Upper lobe of left lung (tissue), 6 donors: ENCODE measurements at regions not wholly inside any gene's neighbourhood (a gene's known extent, or its start where the extent isn't known, plus 50 kb on each side); places are given as distances from the start of the nearest gene placed in this dataset.

Experiments
- ATAC-seq, 2 donors: fragments of 200-7000 bp; cut with Tn5 transposase; one replicate each; pipeline ENCODE4 v1.9.1; 2022; ENCODE audit warnings: mild to moderate bottlenecking in 2 of 2, moderate library complexity in 2 of 2; ENCODE audit not compliant: low FRiP score in 2 of 2
- DNase-seq, 2 donors: peaks; one replicate each; pipeline ENCODE4 v3.0.0-alpha.2; 2019 to 2020
- H3K27ac ChIP-seq, 4 donors: fragments of 200-600 bp; sonication (generic); one replicate each; pipeline ENCODE4 v1.5.1; 2016 to 2019
- H3K27me3 ChIP-seq, 4 donors: fragments of 200-600 bp; sonication (generic); one replicate each; pipeline ENCODE4 v1.5.1; 2017 to 2019
- H3K36me3 ChIP-seq, 4 donors: fragments of 200-600 bp; sonication (generic); one replicate each; pipeline ENCODE4 v1.5.1; 2016 to 2019
- H3K4me1 ChIP-seq, 4 donors: fragments of 200-600 bp; sonication (generic); one replicate each; pipeline ENCODE4 v1.5.1; 2018 to 2019
- H3K4me3 ChIP-seq, 4 donors: fragments of 200-600 bp; sonication (generic); one replicate each; pipeline ENCODE4 v1.5.1; 2017 to 2019; ENCODE audit warnings: mild to moderate bottlenecking in 2 of 4, moderate library complexity in 1 of 4
- H3K9me3 ChIP-seq, 4 donors: fragments of 200-600 bp; sonication (generic); one replicate each; pipeline ENCODE4 v1.5.1; 2018 to 2019
- CTCF ChIP-seq, 6 experiments: fragments of 450-650 bp in 4 of 6; fragments of 200-600 bp in 2 of 6; sonication (generic) in 2 of 6; IDR thresholded peaks; one replicate each; pipeline ENCODE4 v1.5.1; 2016 to 2019; ENCODE audit warnings: antibody characterized with exemption in 6 of 6
- EP300 ChIP-seq, 4 donors: sonication (generic); formaldehyde crosslinking; IDR thresholded peaks; one replicate each; pipeline ENCODE4 v1.5.1; 2017; ENCODE audit warnings: antibody characterized with exemption in 4 of 4, control low read depth in 2 of 4
- POLR2A ChIP-seq, 4 donors: fragments of 450-650 bp; IDR thresholded peaks; one replicate each; pipeline ENCODE4 v1.5.1; 2016 to 2017; ENCODE audit warnings: antibody characterized with exemption in 4 of 4, mild to moderate bottlenecking in 2 of 4
- POLR2AphosphoS5 ChIP-seq, 2 donors: sonication (generic); formaldehyde crosslinking; IDR thresholded peaks; one replicate each; pipeline ENCODE4 v1.5.1; 2017; ENCODE audit warnings: antibody characterized with exemption in 2 of 2
- WGBS, 2 donors: methylation state at CpG; one replicate each; pipeline ENCODE4 v1.1.5; 2017 to 2018; 5-methylcytosine and 5-hydroxymethylcytosine counted together
- donor health status: DM: no; HTN: no; CAD: no; lungs with moderate emphysema.
- donor health status: DM: no; HTN: yes; CAD: no; lungs with severe emphysema.

GRCh38 chr20:10135438-10135837, 83.2 kb upstream of the SNAP25 start:
- ATAC-seq = no peak
- H3K27me3 ChIP-seq = no peaks in the 10 kb centered on the region
- H3K36me3 ChIP-seq = no peaks in the 10 kb centered on the region
- no peaks in the 10 kb centered on the region for H3K4me1 ChIP-seq
- H3K4me3 ChIP-seq = no peak overlapping the region
- TF ChIP-seq POLR2AphosphoS5 (IDR thresholded peaks at IDR 0.05) = no peak
- TF ChIP-seq EP300 (IDR thresholded peaks at IDR 0.05) = no peak
- TF ChIP-seq POLR2A (IDR thresholded peaks at IDR 0.05) = no peak
- TF ChIP-seq CTCF (IDR thresholded peaks at IDR 0.05) = no peak
- no peak for DNase-seq
- no peak overlapping the region for H3K27ac ChIP-seq
- 84 to 85% methylated on average over 9 of the region's 9 CpGs for WGBS, 2 donors
- no peaks in the 10 kb centered on the region for H3K9me3 ChIP-seq

GRCh38 chr20:10137032-10137431, 81.6 kb upstream of the SNAP25 start:
- Histone ChIP-seq H3K4me3 (no peak overlapping the region), H3K4me1 (no peaks in the 10 kb centered on the region), H3K27ac (no peak overlapping the region), H3K36me3 (no peaks in the 10 kb centered on the region), H3K27me3 (no peaks in the 10 kb centered on the region), H3K9me3 (no peaks in the 10 kb centered on the region)
- ATAC-seq (no peak), DNase-seq (no peak)
- TF ChIP-seq POLR2AphosphoS5 (IDR thresholded peaks at IDR 0.05) (no peak), CTCF (IDR thresholded peaks at IDR 0.05) (no peak), POLR2A (IDR thresholded peaks at IDR 0.05) (no peak), EP300 (IDR thresholded peaks at IDR 0.05) (no peak)
- WGBS, 2 donors = 78 to 81% methylated on average over 4 of the region's 4 CpGs

GRCh38 chr20:10137533-10137932, 81.1 kb upstream of the SNAP25 start:
- Histone ChIP-seq H3K27ac (no peak overlapping the region), H3K4me3 (no peak overlapping the region), H3K4me1 (no peaks in the 10 kb centered on the region), H3K36me3 (no peaks in the 10 kb centered on the region), H3K27me3 (no peaks in the 10 kb centered on the region), H3K9me3 (no peaks in the 10 kb centered on the region)
- no peak for TF ChIP-seq CTCF (IDR thresholded peaks at IDR 0.05)
- no peak for TF ChIP-seq EP300 (IDR thresholded peaks at IDR 0.05)
- no peak for TF ChIP-seq POLR2AphosphoS5 (IDR thresholded peaks at IDR 0.05)
- TF ChIP-seq POLR2A (IDR thresholded peaks at IDR 0.05) = no peak
- no peak for DNase-seq
- no peak for ATAC-seq
- 56 to 83% methylated on average over 3 of the region's 3 CpGs for WGBS, 2 donors

- H3K36me3 ChIP-seq = no peaks in the 10 kb centered on the region
- no peak for TF ChIP-seq EP300 (IDR thresholded peaks at IDR 0.05)
- no peak for DNase-seq
- H3K9me3 ChIP-seq = no peaks in the 10 kb centered on the region
- H3K4me1 ChIP-seq = no peaks in the 10 kb centered on the region
- H3K27me3 ChIP-seq = no peaks in the 10 kb centered on the region
- no peak overlapping the region for H3K4me3 ChIP-seq
- no peak overlapping the region for H3K27ac ChIP-seq
- no peak for ATAC-seq
- 56 to 62% methylated on average over 1 of the region's 1 CpG for WGBS, 2 donors
Observed at GRCh38 chr20:10157549-10157948, 61.1 kb upstream of the SNAP25 start.

- Histone ChIP-seq H3K4me1 (peaks cover 0 to 4% (median under 1%) of the 10 kb centered on the region in 4 donors), H3K9me3 (no peaks in the 10 kb centered on the region), H3K27me3 (peaks cover 0 to 2% (median under 1%) of the 10 kb centered on the region in 4 donors), H3K27ac (no peak overlapping the region), H3K4me3 (no peak overlapping the region), H3K36me3 (no peaks in the 10 kb centered on the region)
- DNase-seq (no peak), ATAC-seq (no peak)
- WGBS, 2 donors = 70 to 88% methylated on average over 2 of the region's 2 CpGs
- no peak for TF ChIP-seq POLR2AphosphoS5 (IDR thresholded peaks at IDR 0.05)
- no peak for TF ChIP-seq CTCF (IDR thresholded peaks at IDR 0.05)
- no peak for TF ChIP-seq POLR2A (IDR thresholded peaks at IDR 0.05)
- no peak for TF ChIP-seq EP300 (IDR thresholded peaks at IDR 0.05)
Observed at GRCh38 chr20:10167040-10167439, 51.6 kb upstream of the SNAP25 start.
